ENCODE measurements at regions not wholly inside any gene's neighbourhood (a gene's known extent, or its start where the extent isn't known, plus 50 kb on each side); places are given as distances from the start of the nearest gene placed in this dataset.

- Mint-ChIP-seq H3K4me3 (ENCODE audit: low read depth) (no peak overlapping the region), H3K27ac (no peak overlapping the region), H3K27me3 (peaks cover 3% of the 10 kb centered on the region), H3K9me3 (ENCODE audit: low read depth) (peaks cover 3% of the 10 kb centered on the region), H3K4me1 (ENCODE audit: low read depth) (no peaks in the 10 kb centered on the region), H3K36me3 (ENCODE audit: insufficient read depth) (no peaks in the 10 kb centered on the region)
- DNase-seq (ENCODE audit: low spot score, unreplicated experiment) = no peak
- TF ChIP-seq CTCF (IDR thresholded peaks at IDR 0.05; ENCODE audit: unreplicated experiment) = no peak
Observed at GRCh38 chr10:120086066-120086465, 193.5 kb downstream of the SEC23IP start.

- no peaks in the 10 kb centered on the region for H3K4me1 Mint-ChIP-seq (ENCODE audit: low read depth)
- no peak for DNase-seq (ENCODE audit: low spot score, unreplicated experiment)
- H3K27me3 Mint-ChIP-seq = peaks cover 3% of the 10 kb centered on the region
- no peaks in the 10 kb centered on the region for H3K36me3 Mint-ChIP-seq (ENCODE audit: insufficient read depth)
- no peak for TF ChIP-seq CTCF (IDR thresholded peaks at IDR 0.05; ENCODE audit: unreplicated experiment)
- no peak overlapping the region for H3K27ac Mint-ChIP-seq
- peaks cover 3% of the 10 kb centered on the region for H3K9me3 Mint-ChIP-seq (ENCODE audit: low read depth)
- H3K4me3 Mint-ChIP-seq (ENCODE audit: low read depth) = no peak overlapping the region
Observed at GRCh38 chr10:120087109-120087508, 194.6 kb downstream of the SEC23IP start.

DNA sequence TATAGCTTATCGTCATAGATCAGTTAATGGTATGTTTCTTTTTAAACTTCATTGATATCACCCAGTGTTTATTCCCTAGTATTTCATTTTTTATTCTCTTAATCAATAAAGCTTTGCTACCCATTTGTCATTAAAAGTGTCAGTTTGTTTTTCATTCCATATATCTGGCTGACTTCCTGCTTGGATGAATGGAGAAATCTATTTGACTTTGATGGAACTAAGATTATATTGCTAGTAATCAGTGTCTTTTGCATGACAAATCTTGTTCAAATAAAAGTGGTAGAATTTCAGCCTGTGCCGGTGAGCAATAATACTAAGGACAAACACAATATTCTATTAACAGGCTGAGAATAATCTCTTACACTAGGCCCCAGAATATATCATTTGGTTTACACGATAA, 203.3 kb downstream of the SEC23IP start:
- no peak overlapping the region for H3K4me3 Mint-ChIP-seq (ENCODE audit: low read depth)
- peaks cover 10% of the 10 kb centered on the region for H3K27me3 Mint-ChIP-seq
- no peak for TF ChIP-seq CTCF (IDR thresholded peaks at IDR 0.05; ENCODE audit: unreplicated experiment)
- no peaks in the 10 kb centered on the region for H3K9me3 Mint-ChIP-seq (ENCODE audit: low read depth)
- H3K4me1 Mint-ChIP-seq (ENCODE audit: low read depth) = peaks cover 10% of the 10 kb centered on the region
- H3K36me3 Mint-ChIP-seq (ENCODE audit: insufficient read depth) = no peaks in the 10 kb centered on the region
- no peak for DNase-seq (ENCODE audit: low spot score, unreplicated experiment)
- no peak overlapping the region for H3K27ac Mint-ChIP-seq

GRCh38 chr10:120097766-120098165, 205.2 kb downstream of the SEC23IP start:
- H3K9me3 Mint-ChIP-seq (ENCODE audit: low read depth) = no peaks in the 10 kb centered on the region
- peaks cover 10% of the 10 kb centered on the region for H3K4me1 Mint-ChIP-seq (ENCODE audit: low read depth)
- no peak overlapping the region for H3K27ac Mint-ChIP-seq
- H3K36me3 Mint-ChIP-seq (ENCODE audit: insufficient read depth) = no peaks in the 10 kb centered on the region
- no peak overlapping the region for H3K4me3 Mint-ChIP-seq (ENCODE audit: low read depth)
- no peak for DNase-seq (ENCODE audit: low spot score, unreplicated experiment)
- TF ChIP-seq CTCF (IDR thresholded peaks at IDR 0.05; ENCODE audit: unreplicated experiment) = no peak
- peaks cover 11% of the 10 kb centered on the region for H3K27me3 Mint-ChIP-seq

GRCh38 chr10:120098232-120098930, 205.9 kb downstream of the SEC23IP start:
- Mint-ChIP-seq H3K4me3 (ENCODE audit: low read depth) (no peak overlapping the region), H3K4me1 (ENCODE audit: low read depth) (peaks cover 10% of the 10 kb centered on the region), H3K27me3 (peaks cover 12% of the 10 kb centered on the region), H3K36me3 (ENCODE audit: insufficient read depth) (no peaks in the 10 kb centered on the region), H3K9me3 (ENCODE audit: low read depth) (no peaks in the 10 kb centered on the region), H3K27ac (no peak overlapping the region)
- TF ChIP-seq CTCF (IDR thresholded peaks at IDR 0.05; ENCODE audit: unreplicated experiment) = no peak
- no peak for DNase-seq (ENCODE audit: low spot score, unreplicated experiment)

Measured in progenitor cell of endocrine pancreas (in vitro differentiated cells).